ENCODE measurements at regions not wholly inside any gene's neighbourhood (a gene's known extent, or its start where the extent isn't known, plus 50 kb on each side); places are given as distances from the start of the nearest gene placed in this dataset.
"Not testable (repeated sequence)": the region's sequence is repeated elsewhere in the genome, so short reads cannot be mapped to it uniquely, and the experiment has no call there.

DNA sequence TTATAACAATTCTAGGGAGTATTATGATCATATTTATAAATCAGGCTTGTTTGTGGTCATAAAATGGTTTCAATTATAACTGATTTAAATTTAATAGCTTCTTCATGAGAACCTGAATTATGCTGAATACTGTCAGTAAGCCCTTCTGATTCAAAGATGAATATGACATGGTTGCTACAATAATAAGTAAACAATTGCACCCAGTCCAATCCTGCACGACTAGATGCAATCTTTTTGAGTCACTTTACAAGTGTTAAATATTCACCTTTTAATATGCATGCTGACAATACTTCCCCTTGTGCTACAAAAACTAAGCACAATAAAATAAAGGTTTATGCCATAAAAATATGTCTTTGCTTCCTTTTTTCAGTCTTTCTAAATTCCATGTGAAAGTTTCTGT is 325.2 kb downstream of the KCNJ3 start:
- no peak for DNase-seq (ENCODE audit: low spot score)

DNA sequence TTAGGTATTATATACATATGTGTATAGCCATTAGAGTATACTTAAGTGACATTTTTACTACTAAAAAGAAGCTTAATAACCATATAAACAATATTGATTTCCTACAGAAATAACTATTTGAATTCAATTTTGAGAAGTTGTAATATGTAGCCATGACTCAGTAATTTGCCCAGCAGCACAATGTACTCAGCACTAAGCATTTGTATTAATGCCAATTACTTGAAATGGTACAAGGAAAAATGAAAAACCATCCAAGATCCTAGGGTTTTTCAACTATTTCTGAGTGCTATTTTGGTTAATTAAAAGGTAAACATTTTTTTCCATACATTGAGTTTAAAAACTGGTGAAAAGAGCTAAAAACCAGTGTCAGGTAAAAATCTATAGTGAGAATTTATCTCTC is 324.0 kb downstream of the KCNJ3 start:
- DNase-seq (ENCODE audit: low spot score): no peak

- no peak for DNase-seq (ENCODE audit: low spot score)
Measured at GRCh38 chr2:155021618-155022017, 323.1 kb downstream of the KCNJ3 start.

GRCh38 chr2:155020246-155020645 is 321.8 kb downstream of the KCNJ3 start:
- no peak for DNase-seq (ENCODE audit: low spot score)

DNA sequence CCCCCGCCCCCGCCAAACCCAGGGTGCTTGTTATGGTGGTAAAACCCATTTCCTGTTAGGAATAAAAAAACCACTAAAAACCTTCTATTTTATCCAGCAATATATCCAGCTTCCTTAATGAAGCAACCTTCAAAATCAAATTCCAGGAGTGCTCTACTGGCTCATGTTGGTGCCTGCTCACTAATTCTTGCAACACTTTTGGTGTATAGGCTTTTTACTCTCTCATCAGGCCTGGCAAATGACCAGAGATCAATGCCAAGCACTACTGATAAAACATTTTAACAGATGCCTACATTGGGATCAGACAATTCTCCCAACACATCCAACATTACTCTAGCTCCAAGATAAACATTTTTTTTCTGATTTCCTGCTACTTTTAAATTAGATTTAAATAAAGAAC is 312.4 kb downstream of the KCNJ3 start:
- no peak for DNase-seq (ENCODE audit: low spot score)

- no peak for DNase-seq (ENCODE audit: low spot score)
Measured at GRCh38 chr2:154995361-154995760, 296.9 kb downstream of the KCNJ3 start.

GRCh38 chr2:154992826-154993225 is 294.3 kb downstream of the KCNJ3 start:
- no peak for DNase-seq (ENCODE audit: low spot score)

DNA sequence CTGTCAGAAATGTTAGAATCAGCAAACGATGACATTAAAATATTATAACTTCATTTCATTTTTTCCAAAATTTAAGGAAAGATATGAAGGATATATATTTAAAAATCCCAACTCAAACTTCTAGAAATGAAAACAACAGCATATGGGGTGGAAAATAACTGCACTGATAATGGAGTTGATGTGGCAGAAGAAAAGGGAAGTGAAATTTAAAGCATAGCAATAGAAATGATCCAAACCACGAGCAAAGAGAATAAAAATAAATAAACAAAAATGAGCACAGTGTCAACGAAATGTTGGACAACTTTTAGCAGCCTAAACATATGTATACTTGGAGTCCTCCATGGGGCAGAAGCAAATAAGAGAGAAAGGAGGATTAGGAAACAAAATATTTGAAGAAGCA is 280.2 kb downstream of the KCNJ3 start:
- DNase-seq (ENCODE audit: low spot score): no peak

- no peak for DNase-seq (ENCODE audit: low spot score)
Measured at GRCh38 chr2:154978244-154978643, 279.7 kb downstream of the KCNJ3 start.

DNA sequence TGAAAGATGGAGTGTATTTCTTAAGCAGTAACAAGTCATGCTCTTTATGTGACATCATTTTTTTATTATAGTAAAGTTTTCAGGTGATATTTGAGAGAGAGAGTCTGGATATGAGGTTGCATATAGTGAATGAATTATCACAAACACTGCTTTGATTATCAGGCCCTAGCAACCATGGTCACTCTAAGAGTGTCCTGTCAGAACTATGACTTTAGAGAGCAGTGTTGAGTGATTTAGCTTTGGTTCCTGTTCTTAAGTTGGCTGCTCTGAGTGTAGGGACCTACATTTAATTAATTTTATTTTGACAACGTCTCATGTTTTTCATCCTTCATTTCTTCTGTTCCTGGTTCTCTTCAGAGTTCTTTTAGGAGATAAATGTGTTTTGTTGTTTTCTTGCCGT is 275.5 kb downstream of the KCNJ3 start:
- no peak for DNase-seq (ENCODE audit: low spot score)

- peak; percentile 30 for DNase-seq (ENCODE audit: low spot score)
Measured at GRCh38 chr2:154963511-154963910, 265.0 kb downstream of the KCNJ3 start.

DNA sequence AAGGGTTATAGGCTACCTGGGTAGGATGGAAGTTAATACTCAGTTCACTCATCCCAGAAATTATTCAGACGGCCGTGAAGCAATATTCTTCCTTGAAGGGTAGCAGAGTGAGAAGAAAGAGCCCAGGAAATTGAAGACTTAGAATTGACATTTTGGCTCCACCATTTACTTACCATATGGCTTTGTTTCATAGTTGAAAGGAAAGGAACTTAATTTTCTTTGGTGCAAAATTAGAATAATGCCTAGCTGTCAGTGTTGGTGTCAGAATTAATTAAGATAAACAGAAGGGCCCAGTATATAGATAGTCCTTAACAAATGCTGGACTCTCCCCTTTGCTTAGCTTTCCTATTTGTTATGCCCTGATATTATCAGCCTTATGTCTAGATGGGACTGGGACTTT is 263.2 kb downstream of the KCNJ3 start:
- DNase-seq (ENCODE audit: low spot score): no peak

- no peak for DNase-seq (ENCODE audit: low spot score)
Measured at GRCh38 chr2:154960802-154961583, 262.5 kb downstream of the KCNJ3 start.

- peak; percentile 11 for DNase-seq (ENCODE audit: low spot score)
Measured at GRCh38 chr2:154952346-154952980, 254.0 kb downstream of the KCNJ3 start.

DNA sequence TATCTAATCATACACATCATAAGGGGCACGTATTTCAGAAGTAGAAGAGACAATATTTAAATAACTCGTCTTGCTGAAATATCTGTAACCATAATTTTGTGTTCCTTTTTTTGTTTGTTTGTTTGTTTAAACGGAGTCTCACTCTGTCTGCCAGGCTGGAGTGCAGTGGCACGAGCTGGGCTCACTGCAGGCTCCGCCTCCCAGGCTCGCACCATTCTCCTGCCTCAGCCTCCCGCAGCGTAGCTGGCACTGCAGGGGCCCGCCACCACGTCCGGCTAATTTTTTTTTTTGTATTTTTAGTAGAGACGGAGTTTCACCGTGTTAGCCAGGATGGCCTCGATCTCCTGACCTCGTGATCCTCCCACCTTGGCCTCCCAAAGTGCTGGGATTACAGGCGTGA is 248.9 kb downstream of the KCNJ3 start:
- DNase-seq (ENCODE audit: low spot score): not testable (repeated sequence)

DNA sequence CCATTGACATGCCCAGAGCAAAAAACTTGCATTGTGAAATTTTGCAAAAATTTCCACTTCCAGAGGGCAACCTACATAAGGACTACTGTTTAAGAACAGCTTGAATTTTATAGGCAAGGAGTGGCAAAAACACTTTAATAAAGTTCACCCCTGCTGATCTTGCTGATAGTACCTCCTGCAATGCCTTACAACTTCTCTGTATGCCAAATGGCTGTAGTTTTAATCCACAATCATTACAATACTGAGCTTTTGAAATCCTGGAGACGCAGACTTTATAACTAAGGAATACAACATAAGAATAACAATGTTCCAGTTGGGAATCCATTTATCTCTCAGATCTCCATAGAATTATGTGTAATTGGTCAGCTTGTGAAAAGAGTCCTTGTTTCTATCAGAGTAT is 247.5 kb downstream of the KCNJ3 start:
- DNase-seq (ENCODE audit: low spot score): no peak

DNA sequence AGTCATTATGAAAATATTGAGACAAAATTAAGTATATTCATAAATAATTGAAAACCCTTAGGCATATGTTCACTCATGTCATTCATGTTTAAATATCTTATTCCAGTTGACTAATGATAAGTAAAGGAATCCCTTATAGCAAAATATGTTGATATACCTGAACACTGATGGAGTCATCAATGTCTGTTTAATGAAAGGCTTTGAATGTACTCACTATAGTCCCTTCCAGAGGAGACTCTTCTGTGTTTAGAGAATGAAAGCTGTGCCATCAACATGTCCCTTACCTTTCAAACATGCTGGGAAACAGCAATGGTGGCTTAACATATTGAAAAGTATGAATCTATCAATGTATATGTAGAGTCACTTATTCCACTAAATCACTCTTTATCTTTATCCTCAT is 242.9 kb downstream of the KCNJ3 start:
- DNase-seq (ENCODE audit: low spot score): no peak

GRCh38 chr2:154934213-154934612 is 235.7 kb downstream of the KCNJ3 start:
- no peak for DNase-seq (ENCODE audit: low spot score)

DNA sequence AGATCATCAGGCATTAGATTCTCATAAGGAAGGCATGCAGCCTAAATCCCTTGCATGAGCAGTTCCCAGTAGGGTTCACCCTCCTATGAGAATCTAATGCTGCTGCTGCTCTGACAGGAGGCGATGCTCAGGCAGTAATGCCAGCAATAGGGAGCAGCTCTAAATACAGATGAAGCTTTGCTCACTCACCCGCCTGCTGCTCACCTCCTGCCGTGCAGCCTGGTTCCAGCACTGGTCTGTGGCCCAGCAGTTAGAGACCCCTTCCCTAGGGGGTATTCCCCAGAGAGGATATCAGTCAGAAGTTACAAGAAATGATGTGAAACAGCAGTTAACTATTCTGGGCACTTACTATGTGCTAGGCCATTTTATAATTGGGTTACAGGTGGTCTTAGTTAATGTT is 226.0 kb downstream of the KCNJ3 start:
- no peak for DNase-seq (ENCODE audit: low spot score)

GRCh38 chr2:154914561-154914960 is 216.1 kb downstream of the KCNJ3 start:
- DNase-seq (ENCODE audit: low spot score): no peak

DNA sequence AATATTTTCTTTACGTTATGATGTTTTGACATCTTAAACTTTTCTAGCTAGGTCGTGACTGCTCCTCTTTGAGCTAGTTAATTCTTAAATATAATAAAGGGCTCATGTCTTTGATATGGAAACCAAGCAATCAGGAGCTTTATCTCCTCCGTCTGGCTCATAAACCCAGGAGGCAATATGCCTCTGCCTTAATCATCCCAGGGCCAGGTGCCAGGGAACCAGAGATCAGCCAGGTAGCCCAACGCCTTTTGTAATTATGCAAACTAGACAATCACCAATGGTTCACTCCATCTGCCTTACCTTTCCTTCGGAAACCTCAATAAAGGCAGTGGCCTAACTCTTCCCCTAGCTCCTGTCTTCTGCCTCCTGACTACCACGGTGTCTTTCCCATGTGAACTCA is 213.7 kb downstream of the KCNJ3 start:
- no peak for DNase-seq (ENCODE audit: low spot score)

- DNase-seq (ENCODE audit: low spot score): no peak
Measured at GRCh38 chr2:154911729-154912128, 213.2 kb downstream of the KCNJ3 start.

DNA sequence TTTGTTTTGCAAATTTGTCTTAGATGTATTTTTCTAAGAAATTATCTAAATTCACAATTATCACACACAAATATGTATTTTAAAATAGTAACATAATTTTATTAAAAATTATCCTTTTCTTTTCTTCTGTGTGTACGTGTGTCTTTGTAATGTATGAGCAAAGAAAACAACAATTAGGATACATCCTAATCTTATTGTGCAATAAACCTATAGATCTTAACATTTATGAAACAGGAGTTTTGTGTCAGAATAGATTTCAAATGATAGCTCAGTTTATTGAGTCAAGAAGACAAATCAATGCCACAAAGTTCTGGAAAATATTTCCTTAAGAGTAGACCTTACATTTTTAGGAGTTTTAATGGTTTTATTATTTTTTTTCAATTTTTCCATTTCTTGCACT is 212.2 kb downstream of the KCNJ3 start:
- DNase-seq (ENCODE audit: low spot score): no peak

DNA sequence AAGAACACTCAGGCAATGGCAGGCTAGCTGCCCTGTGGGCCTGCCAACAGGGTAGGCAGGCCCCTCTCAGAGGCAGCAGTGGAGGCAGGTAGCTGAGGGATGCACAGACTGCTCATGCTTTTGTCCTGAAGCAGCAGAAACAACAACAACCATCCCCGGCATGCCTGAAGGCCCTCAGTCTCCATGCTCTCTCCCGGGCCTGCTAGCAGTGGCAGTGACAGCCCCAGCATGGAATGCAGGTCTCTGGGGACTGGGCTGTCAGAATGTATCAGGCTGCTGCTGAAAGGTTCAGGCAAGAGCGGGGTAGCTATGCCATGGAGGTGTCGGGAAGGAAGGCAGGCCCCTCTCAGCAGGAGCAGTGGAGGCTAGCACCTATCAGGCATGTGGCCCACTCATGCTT is 209.8 kb downstream of the KCNJ3 start:
- DNase-seq (ENCODE audit: low spot score): no peak

Data from D341Med (cell line).